Neural progenitor cell (in vitro differentiated cells): ENCODE measurements at regions not wholly inside any gene's neighbourhood (a gene's known extent, or its start where the extent isn't known, plus 50 kb on each side); places are given as distances from the start of the nearest gene placed in this dataset.

ENCODE experiments used
- EZH2 ChIP-seq: fragments of 200-600 bp; sonication (generic); IDR thresholded peaks from 2 replicates; pipeline ENCODE4 v1.6.1; 2017; ENCODE audit warnings: antibody characterized with exemption, mild to moderate bottlenecking, moderate library complexity
- TF ChIP-seq, protein P1 (sequence below): fragments of 200-600 bp; sonication (generic); IDR thresholded peaks from 2 replicates; pipeline ENCODE4 v1.5.1; 2017; ENCODE audit warnings: antibody characterized with exemption, mild to moderate bottlenecking

DNA sequence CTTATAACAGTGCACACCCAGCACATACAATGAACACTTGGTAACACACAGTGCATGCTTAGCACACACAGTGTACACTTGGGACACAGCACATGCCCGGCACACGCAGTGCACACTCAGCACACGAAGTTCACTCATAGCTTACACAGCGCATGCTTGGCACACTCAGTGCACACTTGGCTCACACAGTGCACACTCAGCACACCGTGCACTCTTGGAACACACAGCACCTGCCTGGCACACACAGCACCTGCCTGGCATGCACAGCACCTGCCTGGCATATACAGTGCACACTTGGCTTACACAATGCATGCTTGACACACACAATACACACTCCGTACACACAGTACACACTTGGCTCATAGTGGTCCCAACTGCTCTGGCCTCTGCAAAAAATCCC lies 128.2 kb downstream of the GALR1 start:
- TF ChIP-seq, protein P1, sequence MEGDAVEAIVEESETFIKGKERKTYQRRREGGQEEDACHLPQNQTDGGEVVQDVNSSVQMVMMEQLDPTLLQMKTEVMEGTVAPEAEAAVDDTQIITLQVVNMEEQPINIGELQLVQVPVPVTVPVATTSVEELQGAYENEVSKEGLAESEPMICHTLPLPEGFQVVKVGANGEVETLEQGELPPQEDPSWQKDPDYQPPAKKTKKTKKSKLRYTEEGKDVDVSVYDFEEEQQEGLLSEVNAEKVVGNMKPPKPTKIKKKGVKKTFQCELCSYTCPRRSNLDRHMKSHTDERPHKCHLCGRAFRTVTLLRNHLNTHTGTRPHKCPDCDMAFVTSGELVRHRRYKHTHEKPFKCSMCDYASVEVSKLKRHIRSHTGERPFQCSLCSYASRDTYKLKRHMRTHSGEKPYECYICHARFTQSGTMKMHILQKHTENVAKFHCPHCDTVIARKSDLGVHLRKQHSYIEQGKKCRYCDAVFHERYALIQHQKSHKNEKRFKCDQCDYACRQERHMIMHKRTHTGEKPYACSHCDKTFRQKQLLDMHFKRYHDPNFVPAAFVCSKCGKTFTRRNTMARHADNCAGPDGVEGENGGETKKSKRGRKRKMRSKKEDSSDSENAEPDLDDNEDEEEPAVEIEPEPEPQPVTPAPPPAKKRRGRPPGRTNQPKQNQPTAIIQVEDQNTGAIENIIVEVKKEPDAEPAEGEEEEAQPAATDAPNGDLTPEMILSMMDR = no peak
- TF ChIP-seq EZH2 = no peak
